ENCODE measurements at regions not wholly inside any gene's neighbourhood (a gene's known extent, or its start where the extent isn't known, plus 50 kb on each side); places are given as distances from the start of the nearest gene placed in this dataset.

DNA sequence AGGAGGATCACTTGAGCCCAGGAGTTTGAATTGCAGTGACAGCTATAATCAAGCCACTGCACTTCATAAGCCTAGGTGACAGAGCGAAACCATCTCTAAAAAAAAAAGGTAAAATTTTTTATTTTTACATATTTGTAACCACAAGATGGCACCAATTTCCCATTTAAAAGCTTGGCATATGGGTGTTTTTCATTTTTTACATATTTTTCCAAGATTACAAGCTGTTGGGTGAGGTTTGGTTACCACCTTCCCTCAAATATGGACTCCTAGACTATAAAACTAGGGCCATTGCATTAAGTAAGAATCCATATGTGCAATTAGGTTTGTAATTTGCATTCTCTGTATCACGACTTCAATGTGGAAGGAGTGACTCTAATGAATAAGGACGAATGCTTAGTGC is 129.3 kb upstream of the ACBD5 start:
- TF ChIP-seq POLR2AphosphoS5 (IDR thresholded peaks at IDR 0.05; ENCODE audit: borderline replicate concordance, low read depth, low read length) (no peak), EZH2 (IDR thresholded peaks at IDR 0.05) (no peak), FOXP2 (optimal IDR thresholded peaks at IDR 0.05; ENCODE audit: control extremely low read depth, extremely low read length, insufficient read depth) (no peak)

Data from SK-N-MC (cell line).